H9 (cell line): ENCODE measurements at regions not wholly inside any gene's neighbourhood (a gene's known extent, or its start where the extent isn't known, plus 50 kb on each side); places are given as distances from the start of the nearest gene placed in this dataset.

Experiments used
- DNase-seq: peaks from one replicate; pipeline ENCODE4 v3.0.0-alpha.2; 2017
- H2AFZ ChIP-seq: one replicate; pipeline ENCODE4 v1.6.1; 2013; ENCODE audit warnings: mild to moderate bottlenecking, low read length, control low read depth, moderate library complexity
- H2AK5ac ChIP-seq: 2 replicates; pipeline ENCODE4 v1.6.1; 2013; ENCODE audit warnings: low read length, control low read depth, mixed read lengths; ENCODE audit not compliant: insufficient read length
- H2BK120ac ChIP-seq: one replicate; pipeline ENCODE4 v1.6.1; 2013; ENCODE audit warnings: low read depth, mild to moderate bottlenecking, low read length, control low read depth, inconsistent platforms; ENCODE audit not compliant: poor library complexity, severe bottlenecking
- H2BK12ac ChIP-seq: 2 replicates; pipeline ENCODE4 v1.6.1; 2013; ENCODE audit warnings: low read length, control low read depth, mixed read lengths, low read depth; ENCODE audit not compliant: insufficient read length
- H2BK15ac ChIP-seq: 2 replicates; pipeline ENCODE4 v1.6.1; 2013; ENCODE audit warnings: low read depth, low read length, control low read depth
- H2BK20ac ChIP-seq: one replicate; pipeline ENCODE4 v1.6.1; 2013; ENCODE audit warnings: low read depth, mild to moderate bottlenecking, low read length, control low read depth, inconsistent platforms; ENCODE audit not compliant: poor library complexity, severe bottlenecking
- H2BK5ac ChIP-seq: 2 replicates; pipeline ENCODE4 v1.6.1; 2013; ENCODE audit warnings: low read length, control low read depth, mixed read lengths; ENCODE audit not compliant: insufficient read length
- H3K14ac ChIP-seq: 2 replicates; pipeline ENCODE4 v1.6.1; 2013; ENCODE audit warnings: low read length, control low read depth; ENCODE audit not compliant: insufficient read depth
- H3K18ac ChIP-seq: 2 replicates; pipeline ENCODE4 v1.6.1; 2013; ENCODE audit warnings: low read depth, mild to moderate bottlenecking, mixed read lengths, low read length, control low read depth; ENCODE audit not compliant: insufficient read length
- H3K23ac ChIP-seq: 2 replicates; pipeline ENCODE4 v1.6.1; 2013; ENCODE audit warnings: low read length, control low read depth, mixed read lengths, low read depth; ENCODE audit not compliant: insufficient read length
- H3K23me2 ChIP-seq: 2 replicates; pipeline ENCODE4 v1.6.1; 2013; ENCODE audit warnings: low read depth, mild to moderate bottlenecking, mixed read lengths, low read length, control low read depth; ENCODE audit not compliant: insufficient read length, poor library complexity, severe bottlenecking
- H3K27ac ChIP-seq: 2 replicates; pipeline ENCODE4 v1.5.1; 2013; ENCODE audit warnings: low read length, control low read depth, mixed read lengths, low read depth; ENCODE audit not compliant: insufficient read length
- H3K27me3 ChIP-seq: 2 replicates; pipeline ENCODE4 v1.6.1; 2013; ENCODE audit warnings: low read length, control low read depth, inconsistent platforms; ENCODE audit not compliant: insufficient read depth
- H3K4ac ChIP-seq: 2 replicates; pipeline ENCODE4 v1.6.1; 2013; ENCODE audit warnings: low read depth, mild to moderate bottlenecking, control low read depth, inconsistent platforms, low read length, moderate library complexity
- H3K4me1 ChIP-seq: 2 replicates; pipeline ENCODE4 v1.6.1; 2013; ENCODE audit warnings: low read length, control low read depth, inconsistent platforms; ENCODE audit not compliant: insufficient read depth
- H3K4me2 ChIP-seq: 2 replicates; pipeline ENCODE4 v1.6.1; 2013; ENCODE audit warnings: low read length, control low read depth, mixed read lengths; ENCODE audit not compliant: insufficient read length, insufficient read depth
- H3K56ac ChIP-seq: 2 replicates; pipeline ENCODE4 v1.6.1; 2013; ENCODE audit warnings: low read depth, mild to moderate bottlenecking, mixed read lengths, low read length, control low read depth; ENCODE audit not compliant: insufficient read length
- H3K79me1 ChIP-seq: 2 replicates; pipeline ENCODE4 v1.6.1; 2013; ENCODE audit warnings: low read depth, mild to moderate bottlenecking, moderate library complexity, low read length, control low read depth, inconsistent platforms; ENCODE audit not compliant: insufficient read depth, poor library complexity, severe bottlenecking
- H3K79me2 ChIP-seq: 2 replicates; pipeline ENCODE4 v1.6.1; 2013; ENCODE audit warnings: low read length, control low read depth, inconsistent platforms; ENCODE audit not compliant: insufficient read depth
- H3K9ac ChIP-seq: 2 replicates; pipeline ENCODE4 v1.6.1; 2013; ENCODE audit warnings: low read length, control low read depth, mixed read lengths; ENCODE audit not compliant: insufficient read length; ENCODE audit errors: extremely low read depth
- H3K9me3 ChIP-seq: one replicate; pipeline ENCODE4 v1.6.1; 2013; ENCODE audit warnings: low read depth, low read length, inconsistent platforms; ENCODE audit not compliant: control insufficient read depth
- H3T11ph ChIP-seq: one replicate; pipeline ENCODE4 v1.6.1; 2013; ENCODE audit warnings: mild to moderate bottlenecking, low read length, control low read depth, inconsistent platforms
- H4K20me1 ChIP-seq: one replicate; pipeline ENCODE4 v1.6.1; 2013; ENCODE audit not compliant: control insufficient read depth, insufficient read length, insufficient read depth
- H4K5ac ChIP-seq: 2 replicates; pipeline ENCODE4 v1.6.1; 2013; ENCODE audit warnings: low read depth, mild to moderate bottlenecking, mixed read lengths, low read length, control low read depth; ENCODE audit not compliant: insufficient read length
- H4K8ac ChIP-seq: replicated peaks from 2 replicates; pipeline ENCODE4 v1.6.1; 2013; ENCODE audit warnings: low read length, control low read depth, mixed read lengths, low read depth; ENCODE audit not compliant: insufficient read length
- H4K91ac ChIP-seq: 2 replicates; pipeline ENCODE4 v1.6.1; 2013; ENCODE audit warnings: low read depth, mild to moderate bottlenecking, moderate library complexity, mixed read lengths, low read length, control low read depth; ENCODE audit not compliant: insufficient read length
- H3K27ac Mint-ChIP-seq, 3 experiments: 2 replicates in 2 of 3; 3 replicates in 1 of 3; pipeline ENCODE4 v1.8.0; 2020 to 2021; ENCODE audit warnings: mixed read lengths in 3 of 3, mild to moderate bottlenecking in 1 of 3, moderate library complexity in 1 of 3
- H3K27me3 Mint-ChIP-seq: 2 replicates; pipeline ENCODE4 v1.8.0; 2021; ENCODE audit warnings: low read depth, mild to moderate bottlenecking, moderate library complexity, mixed read lengths
- H3K36me3 Mint-ChIP-seq, 3 experiments: 2 replicates in 2 of 3; 3 replicates in 1 of 3; pipeline ENCODE4 v1.8.0; 2020 to 2021; ENCODE audit warnings: low read depth in 3 of 3, mixed read lengths in 3 of 3; ENCODE audit not compliant: insufficient read depth in 1 of 3
- H3K4me1 Mint-ChIP-seq, 2 experiments: 2 replicates each; pipeline ENCODE4 v1.8.0; 2020; ENCODE audit warnings: mixed read lengths in 2 of 2
- H3K4me3 Mint-ChIP-seq, 2 experiments: 2 replicates in 1 of 2; 3 replicates in 1 of 2; pipeline ENCODE4 v1.8.0; 2020 to 2021; ENCODE audit warnings: mild to moderate bottlenecking in 2 of 2, mixed read lengths in 2 of 2, moderate library complexity in 1 of 2
- H3K9me3 Mint-ChIP-seq, 2 experiments: 2 replicates in 1 of 2; 3 replicates in 1 of 2; pipeline ENCODE4 v1.8.0; 2020; ENCODE audit warnings: mild to moderate bottlenecking in 2 of 2, mixed read lengths in 2 of 2, moderate library complexity in 1 of 2
- WGBS: extraction: QIAGEN DNeasy Blood & Tissue Kit; methylation state at CpG from one replicate; pipeline ENCODE4 v1.1.7; 2013; ENCODE audit warnings: missing lambda C conversion rate, low lambda C conversion rate, mixed read lengths; ENCODE audit not compliant: insufficient read length; ENCODE audit errors: extremely low coverage; 5-methylcytosine and 5-hydroxymethylcytosine counted together
- TF ChIP-seq, protein P1 (sequence below): fragments of 200-600 bp; sonication (generic); conservative IDR thresholded peaks from 3 replicates; pipeline ENCODE4 v1.8.0; 2021; ENCODE audit warnings: antibody characterized with exemption, mild to moderate bottlenecking

DNA sequence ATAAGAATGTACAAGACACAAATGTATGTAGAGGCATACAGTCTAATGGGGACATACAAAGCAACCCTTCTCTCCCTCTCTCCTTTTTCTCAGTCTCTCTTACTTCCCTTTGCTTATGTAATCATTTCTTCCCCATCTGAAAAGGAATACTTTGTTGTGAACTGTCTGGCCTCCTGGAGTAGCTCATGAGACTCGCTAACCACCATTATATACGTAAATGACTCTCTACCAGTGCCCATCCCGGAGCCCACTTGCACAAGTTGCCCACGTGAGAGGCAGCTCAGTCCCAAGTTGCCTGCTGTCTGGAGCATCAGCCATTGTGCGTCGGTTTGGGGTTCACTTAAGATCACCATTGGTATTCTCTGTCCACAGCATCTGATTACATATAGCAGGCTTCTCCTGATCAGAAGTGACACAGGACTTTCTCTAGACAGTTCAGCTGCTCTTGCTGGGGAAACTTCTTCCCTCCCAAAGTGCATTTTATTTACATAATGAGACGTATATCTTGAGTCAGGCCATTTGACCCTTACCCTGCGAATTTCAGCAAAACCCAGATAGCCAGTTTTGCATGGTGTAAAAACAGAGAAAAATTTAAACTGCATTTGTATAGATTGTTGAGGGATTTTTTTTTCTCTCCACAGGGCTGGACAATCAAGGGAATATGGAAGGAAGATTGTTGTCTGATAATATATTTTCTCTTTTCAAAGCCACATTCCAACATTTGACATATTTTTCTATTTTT lies 220.7 kb upstream of the EGLN3 start:
- H3K4me2 ChIP-seq, result no peak overlapping the region
- no peak overlapping the region for H2AFZ ChIP-seq
- H3K56ac ChIP-seq, result no peak overlapping the region
- H3K79me1 ChIP-seq, result no peaks in the 10 kb centered on the region
- Mint-ChIP-seq H3K36me3 (no peaks in the 10 kb centered on the region), H3K4me3 (no peak overlapping the region), H3K4me1 (no peaks in the 10 kb centered on the region), H3K27ac (no peak overlapping the region), H3K9me3 (no peaks in the 10 kb centered on the region), H3K27me3 (no peaks in the 10 kb centered on the region)
- H3K23me2 ChIP-seq, result no peaks in the 10 kb centered on the region
- H3K27me3 ChIP-seq, result no peaks in the 10 kb centered on the region
- H2BK15ac ChIP-seq, result no peak overlapping the region
- H3T11ph ChIP-seq, result no peak overlapping the region
- H2BK12ac ChIP-seq, result no peak overlapping the region
- no peak for DNase-seq
- H2BK20ac ChIP-seq, result no peak overlapping the region
- H3K4ac ChIP-seq, result no peak overlapping the region
- no peak overlapping the region for H4K91ac ChIP-seq
- H2BK5ac ChIP-seq, result no peak overlapping the region
- H3K14ac ChIP-seq, result no peak overlapping the region
- no peak overlapping the region for H3K23ac ChIP-seq
- H2BK120ac ChIP-seq, result no peak overlapping the region
- no peak overlapping the region for H2AK5ac ChIP-seq
- no peak overlapping the region for H4K5ac ChIP-seq
- H3K79me2 ChIP-seq, result no peaks in the 10 kb centered on the region
- H3K9ac ChIP-seq, result no peak overlapping the region
- H4K20me1 ChIP-seq, result no peaks in the 10 kb centered on the region
- H3K4me1 ChIP-seq, result no peaks in the 10 kb centered on the region
- WGBS, result no CpG with 5 or more reads among the region's 8 CpGs
- no peaks in the 10 kb centered on the region for H3K9me3 ChIP-seq
- TF ChIP-seq, protein P1, sequence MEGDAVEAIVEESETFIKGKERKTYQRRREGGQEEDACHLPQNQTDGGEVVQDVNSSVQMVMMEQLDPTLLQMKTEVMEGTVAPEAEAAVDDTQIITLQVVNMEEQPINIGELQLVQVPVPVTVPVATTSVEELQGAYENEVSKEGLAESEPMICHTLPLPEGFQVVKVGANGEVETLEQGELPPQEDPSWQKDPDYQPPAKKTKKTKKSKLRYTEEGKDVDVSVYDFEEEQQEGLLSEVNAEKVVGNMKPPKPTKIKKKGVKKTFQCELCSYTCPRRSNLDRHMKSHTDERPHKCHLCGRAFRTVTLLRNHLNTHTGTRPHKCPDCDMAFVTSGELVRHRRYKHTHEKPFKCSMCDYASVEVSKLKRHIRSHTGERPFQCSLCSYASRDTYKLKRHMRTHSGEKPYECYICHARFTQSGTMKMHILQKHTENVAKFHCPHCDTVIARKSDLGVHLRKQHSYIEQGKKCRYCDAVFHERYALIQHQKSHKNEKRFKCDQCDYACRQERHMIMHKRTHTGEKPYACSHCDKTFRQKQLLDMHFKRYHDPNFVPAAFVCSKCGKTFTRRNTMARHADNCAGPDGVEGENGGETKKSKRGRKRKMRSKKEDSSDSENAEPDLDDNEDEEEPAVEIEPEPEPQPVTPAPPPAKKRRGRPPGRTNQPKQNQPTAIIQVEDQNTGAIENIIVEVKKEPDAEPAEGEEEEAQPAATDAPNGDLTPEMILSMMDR, result no peak
- H4K8ac ChIP-seq, result no peak overlapping the region
- H3K18ac ChIP-seq, result no peak overlapping the region
- H3K27ac ChIP-seq, result no peak overlapping the region
